Astrocyte of the cerebellum (primary cell): ENCODE measurements at regions not wholly inside any gene's neighbourhood (a gene's known extent, or its start where the extent isn't known, plus 50 kb on each side); places are given as distances from the start of the nearest gene placed in this dataset.

ENCODE experiments used
- DNase-seq: peaks from one replicate; pipeline ENCODE4 v3.0.0-alpha.2; 2011; ENCODE audit warnings: low read depth
- H3K4me3 ChIP-seq: 2 replicates; pipeline ENCODE4 v1.5.1; 2011; ENCODE audit warnings: mild to moderate bottlenecking, low read depth, low read length, moderate library complexity
- in situ Hi-C: cut with HindIII; loops from 2 replicates; pipeline ENCODE4 v1.10.0; 2017; ENCODE audit warnings: low sequenced_read_pairs
- TF ChIP-seq, protein P1 (sequence below): IDR thresholded peaks from 2 replicates; pipeline ENCODE4 v1.5.1; 2012; ENCODE audit warnings: low read length, low read depth, moderate library complexity, mild to moderate bottlenecking; ENCODE audit errors: missing control alignments

DNA sequence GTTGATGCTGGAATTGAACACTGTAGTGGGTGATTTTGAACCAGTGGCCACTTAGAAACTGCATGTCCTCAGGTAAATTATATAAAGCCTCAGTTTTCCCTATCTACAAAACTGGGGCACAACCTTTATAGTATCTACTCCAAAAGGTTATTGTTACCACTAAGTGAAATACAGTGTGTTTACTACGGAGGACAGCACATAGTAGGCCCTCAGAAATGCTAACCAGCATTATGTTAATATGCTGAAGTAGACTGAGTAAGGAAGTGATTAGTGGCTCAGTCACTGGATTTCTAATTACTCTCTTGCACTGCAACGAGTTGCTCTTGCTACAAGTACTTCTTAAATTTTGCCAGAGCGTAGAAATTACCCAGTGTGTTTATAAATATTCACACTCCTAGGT lies 139.5 kb downstream of the HAUS1 start:
- in situ Hi-C loops: no loop called here
- DNase-seq: no peak
- no peak overlapping the region for H3K4me3 ChIP-seq
- TF ChIP-seq, protein P1, sequence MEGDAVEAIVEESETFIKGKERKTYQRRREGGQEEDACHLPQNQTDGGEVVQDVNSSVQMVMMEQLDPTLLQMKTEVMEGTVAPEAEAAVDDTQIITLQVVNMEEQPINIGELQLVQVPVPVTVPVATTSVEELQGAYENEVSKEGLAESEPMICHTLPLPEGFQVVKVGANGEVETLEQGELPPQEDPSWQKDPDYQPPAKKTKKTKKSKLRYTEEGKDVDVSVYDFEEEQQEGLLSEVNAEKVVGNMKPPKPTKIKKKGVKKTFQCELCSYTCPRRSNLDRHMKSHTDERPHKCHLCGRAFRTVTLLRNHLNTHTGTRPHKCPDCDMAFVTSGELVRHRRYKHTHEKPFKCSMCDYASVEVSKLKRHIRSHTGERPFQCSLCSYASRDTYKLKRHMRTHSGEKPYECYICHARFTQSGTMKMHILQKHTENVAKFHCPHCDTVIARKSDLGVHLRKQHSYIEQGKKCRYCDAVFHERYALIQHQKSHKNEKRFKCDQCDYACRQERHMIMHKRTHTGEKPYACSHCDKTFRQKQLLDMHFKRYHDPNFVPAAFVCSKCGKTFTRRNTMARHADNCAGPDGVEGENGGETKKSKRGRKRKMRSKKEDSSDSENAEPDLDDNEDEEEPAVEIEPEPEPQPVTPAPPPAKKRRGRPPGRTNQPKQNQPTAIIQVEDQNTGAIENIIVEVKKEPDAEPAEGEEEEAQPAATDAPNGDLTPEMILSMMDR: no peak

DNA sequence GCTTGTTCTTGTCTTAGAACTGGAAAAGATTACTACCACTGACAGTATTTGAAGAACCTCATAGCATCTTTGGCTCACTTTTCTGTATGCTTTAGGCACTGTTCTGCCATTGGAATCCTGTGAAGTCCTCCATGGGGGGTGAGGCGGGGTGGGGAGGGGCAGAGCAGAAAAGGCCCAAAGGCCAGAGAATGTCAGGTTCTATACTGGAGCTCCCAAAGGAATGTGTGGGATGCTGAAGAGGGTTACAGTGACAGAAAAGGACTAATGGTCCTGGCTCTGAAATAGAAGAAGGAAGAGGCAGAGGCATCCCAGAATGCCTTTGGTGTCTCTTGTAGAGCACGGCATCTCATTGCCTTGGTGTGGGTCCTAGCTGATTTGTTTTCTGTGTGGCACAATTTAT lies 141.9 kb downstream of the HAUS1 start:
- DNase-seq: no peak
- in situ Hi-C loops: no loop called here
- no peak overlapping the region for H3K4me3 ChIP-seq
- TF ChIP-seq, protein P1: no peak

DNA sequence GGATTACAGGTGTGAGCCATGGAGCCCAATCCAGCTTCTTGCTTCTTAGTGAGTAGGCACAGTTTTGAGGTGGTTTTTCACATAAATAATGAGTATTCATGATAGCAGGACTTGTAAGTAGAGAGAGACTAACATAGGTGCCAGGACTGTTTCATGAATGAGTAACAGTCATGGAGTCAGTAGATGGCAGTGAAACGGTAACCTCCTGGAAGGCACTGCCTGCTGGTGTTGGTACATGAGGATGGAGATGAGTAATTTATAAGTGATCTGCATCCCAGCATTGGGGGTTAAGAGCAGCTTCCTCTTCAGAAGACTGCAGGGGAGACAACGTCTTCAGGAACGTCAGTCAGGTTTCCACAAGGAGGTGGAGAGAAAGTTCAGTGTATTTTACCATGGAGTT lies 143.8 kb downstream of the HAUS1 start:
- in situ Hi-C loops: no loop called here
- TF ChIP-seq, protein P1: no peak
- H3K4me3 ChIP-seq: no peak overlapping the region
- DNase-seq: no peak

DNA sequence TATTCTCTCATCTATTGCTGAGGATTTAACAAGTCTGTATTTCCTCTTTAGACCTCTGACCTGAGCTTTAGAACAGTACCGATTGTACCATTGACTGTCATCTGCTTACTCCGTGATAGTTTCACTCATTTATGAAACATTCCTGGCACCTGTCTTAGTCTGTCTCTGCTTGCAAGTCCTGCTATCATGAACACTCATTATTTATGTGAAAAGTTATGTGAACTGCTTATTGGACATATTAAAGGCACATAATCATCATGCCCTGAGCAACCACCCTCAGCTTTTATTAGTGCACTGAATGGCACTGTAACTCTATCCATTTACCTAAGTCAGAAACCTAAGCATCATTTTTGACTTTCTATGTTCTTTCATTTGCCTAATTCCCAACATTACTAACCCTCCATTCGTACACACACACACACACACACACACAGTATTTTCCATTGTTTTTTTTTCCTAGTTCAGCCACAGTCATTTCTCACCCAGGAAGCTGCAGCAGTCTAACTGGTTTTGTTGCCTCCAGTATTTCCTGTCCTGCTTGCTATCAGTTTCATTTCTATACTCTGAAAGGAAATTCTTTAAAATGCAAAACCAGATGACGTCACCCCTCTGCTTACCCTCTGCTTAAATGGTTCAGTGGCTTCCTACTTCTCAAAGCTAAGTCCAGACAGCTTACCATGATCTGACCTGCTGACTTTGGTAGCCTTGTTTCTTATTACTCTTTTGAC lies 146.1 kb downstream of the HAUS1 start:
- TF ChIP-seq, protein P1: no peak
- peak; percentile 82 for DNase-seq
- in situ Hi-C loops: no loop called here
- H3K4me3 ChIP-seq: no peak overlapping the region

DNA sequence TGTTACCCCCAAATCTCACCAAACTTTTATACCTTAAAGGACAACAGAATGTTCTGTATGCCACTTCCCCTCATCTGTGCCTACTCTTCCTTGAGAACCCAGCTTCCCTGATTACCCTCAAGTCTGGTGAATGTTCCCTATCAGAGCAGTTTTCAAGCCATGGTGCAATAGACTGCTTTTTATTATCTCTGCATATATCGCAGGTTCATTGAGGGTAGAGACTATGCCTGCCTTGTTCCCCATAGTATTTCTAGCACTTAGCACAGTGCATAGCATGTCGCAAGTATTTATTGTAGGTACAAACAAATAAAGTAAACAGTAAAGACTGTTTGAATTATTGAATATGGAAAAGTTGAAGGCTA lies 146.6 kb downstream of the HAUS1 start:
- DNase-seq: no peak
- in situ Hi-C loops: no loop called here
- TF ChIP-seq, protein P1: no peak
- H3K4me3 ChIP-seq: no peak overlapping the region

DNA sequence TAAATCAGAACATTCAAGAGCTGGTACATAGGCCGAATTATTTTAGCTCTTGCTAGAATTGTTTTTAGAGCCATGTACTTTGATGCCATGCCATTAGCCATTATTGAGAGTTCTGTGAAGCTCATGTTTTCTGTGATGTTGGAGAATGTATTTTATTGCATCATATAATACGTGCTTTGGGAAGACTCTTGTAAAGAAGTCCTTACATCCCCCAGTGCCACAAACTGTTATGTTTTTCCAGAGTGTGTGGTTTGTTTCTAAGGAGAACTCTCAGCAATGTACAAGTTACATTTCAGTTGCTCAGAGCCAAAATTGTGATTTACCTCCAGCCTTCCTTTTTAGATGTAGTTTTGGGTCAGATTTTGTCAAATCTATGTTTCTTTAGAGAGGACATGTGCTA lies 148.6 kb downstream of the HAUS1 start:
- TF ChIP-seq, protein P1: no peak
- DNase-seq: no peak
- in situ Hi-C loops: no loop called here
- no peak overlapping the region for H3K4me3 ChIP-seq

DNA sequence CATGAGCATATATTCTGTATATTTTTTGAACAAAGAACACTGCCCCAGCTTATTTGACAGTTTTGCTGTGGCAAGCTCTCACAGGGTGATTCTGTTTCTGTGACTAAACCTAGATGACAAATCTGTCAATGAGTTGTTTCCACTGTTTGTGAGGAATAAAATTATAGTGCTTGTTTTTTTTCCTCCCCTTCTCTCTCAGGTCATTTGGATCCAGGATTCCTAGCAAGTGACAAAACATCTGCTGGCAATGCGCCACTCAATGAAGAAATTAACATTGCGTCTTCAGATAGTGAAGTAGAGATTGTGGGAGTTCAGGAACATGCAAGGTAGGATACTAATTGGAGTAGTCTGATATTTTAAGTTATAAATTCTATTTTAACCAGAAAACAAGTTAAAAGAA lies 149.3 kb downstream of the HAUS1 start:
- in situ Hi-C loops: no loop called here
- TF ChIP-seq, protein P1: no peak
- DNase-seq: no peak
- H3K4me3 ChIP-seq: no peak overlapping the region
